NT2/D1 (cell line): ENCODE measurements at regions not wholly inside any gene's neighbourhood (a gene's known extent, or its start where the extent isn't known, plus 50 kb on each side); places are given as distances from the start of the nearest gene placed in this dataset.

Experiments
- SUZ12 ChIP-seq: IDR thresholded peaks from 2 replicates; pipeline ENCODE4 v1.6.1; 2011; ENCODE audit not compliant: insufficient read length, insufficient read depth; ENCODE audit errors: extremely low read depth
- YY1 ChIP-seq: IDR thresholded peaks from 2 replicates; pipeline ENCODE4 v1.6.1; 2011; ENCODE audit not compliant: insufficient read length, insufficient read depth
- ZNF274 ChIP-seq: IDR thresholded peaks from 2 replicates; pipeline ENCODE4 v1.6.1; 2011; ENCODE audit warnings: mild to moderate bottlenecking, low read depth, low read length

- no peak for TF ChIP-seq ZNF274
- TF ChIP-seq YY1 = no peak
- no peak for TF ChIP-seq SUZ12
Observed at GRCh38 chr4:173934933-173935620, 348.4 kb downstream of the FBXO8 start.
